K562 (cell line): ENCODE measurements at regions not wholly inside any gene's neighbourhood (a gene's known extent, or its start where the extent isn't known, plus 50 kb on each side); places are given as distances from the start of the nearest gene placed in this dataset.
A peak's percentile ranks its signal among the peaks of the same experiment; 100 is the strongest.

Experiments used
- CSDE1 ChIP-seq, 2 experiments: fragments of 450-650 bp; IDR thresholded peaks; 2 replicates each; pipeline ENCODE4 v1.6.1; 2016; ENCODE audit warnings: mild to moderate bottlenecking in 1 of 2
- FOS ChIP-seq: IDR thresholded peaks from 3 replicates; pipeline ENCODE4 v1.6.1; 2011; ENCODE audit not compliant: insufficient read length; ENCODE audit errors: extremely low read depth
- FOXK2 ChIP-seq, 2 experiments: fragments of 450-650 bp; IDR thresholded peaks in 1 of 2; conservative IDR thresholded peaks in 1 of 2; 2 replicates each; pipeline ENCODE4 v1.6.1; 2016; ENCODE audit warnings: low read depth in 2 of 2, mild to moderate bottlenecking in 1 of 2
- MCM7 ChIP-seq, 2 experiments: fragments of 450-650 bp; IDR thresholded peaks; 2 replicates each; pipeline ENCODE4 v1.6.1; 2016 to 2018
- MXI1 ChIP-seq: IDR thresholded peaks from 2 replicates; pipeline ENCODE4 v1.6.1; 2011; ENCODE audit warnings: low read depth, mild to moderate bottlenecking, improper control_type of control experiment, low read length
- NFRKB ChIP-seq: fragments of 450-650 bp; IDR thresholded peaks from 2 replicates; pipeline ENCODE4 v1.6.1; 2016; ENCODE audit warnings: low read depth
- ZKSCAN3 ChIP-seq: fragments of 250-450 bp; sonication (Bioruptor Pico); IDR thresholded peaks from 2 replicates; pipeline ENCODE4 v1.4.0; 2020
- ZNF699 ChIP-seq: fragments of 250-450 bp; sonication (Bioruptor Pico); IDR thresholded peaks from 2 replicates; pipeline ENCODE4 v1.8.0; 2021; ENCODE audit warnings: mild to moderate bottlenecking, moderate library complexity; ENCODE audit not compliant: insufficient replicate concordance
- TF ChIP-seq, protein P1 (sequence below): fragments of 200-600 bp; sonication (generic); IDR thresholded peaks from one replicate; pipeline ENCODE4 v1.6.1; 2012; ENCODE audit warnings: mild to moderate bottlenecking, low read depth, low read length, inconsistent platforms
- TF ChIP-seq, protein P2 (sequence below): fragments of 450-650 bp; IDR thresholded peaks from 2 replicates; pipeline ENCODE4 v1.6.1; 2018; ENCODE audit warnings: mild to moderate bottlenecking, low read depth; ENCODE audit not compliant: partially characterized antibody
- TF ChIP-seq, protein P3 (sequence below): fragments of 250-450 bp; sonication (Bioruptor Pico); IDR thresholded peaks from 2 replicates; pipeline ENCODE4 v1.5.0; 2021; ENCODE audit warnings: mild to moderate bottlenecking, borderline replicate concordance

DNA sequence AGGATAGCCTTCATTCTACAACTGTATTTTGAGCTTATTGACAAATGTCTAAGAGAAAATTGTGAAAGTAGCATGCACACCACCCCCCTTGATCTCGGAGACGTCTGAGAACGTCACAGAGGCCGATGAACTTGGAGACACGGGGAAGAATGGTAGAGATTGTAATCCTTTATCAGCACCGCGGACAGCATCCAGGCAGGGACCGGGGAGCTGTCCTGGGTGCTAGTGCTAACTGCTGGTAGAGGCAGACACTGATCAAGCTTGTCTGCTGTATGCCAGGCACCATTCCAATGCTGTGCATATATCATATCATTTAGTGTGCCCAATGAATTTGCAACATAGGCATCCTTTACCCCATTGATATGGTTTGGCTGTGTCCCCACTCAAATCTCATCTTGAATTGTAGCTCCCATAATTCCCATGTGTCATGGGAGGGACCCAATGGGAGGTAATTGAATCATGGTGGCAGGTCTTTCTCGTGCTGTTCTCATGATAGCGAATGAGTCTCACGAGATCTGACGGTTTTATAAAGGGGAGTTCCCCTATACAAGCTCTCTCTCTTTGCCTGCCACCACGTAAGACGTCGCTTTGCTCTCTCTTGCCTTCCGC is 98.8 kb downstream of the LHX2 start (continued):
- TF ChIP-seq, protein P1, sequence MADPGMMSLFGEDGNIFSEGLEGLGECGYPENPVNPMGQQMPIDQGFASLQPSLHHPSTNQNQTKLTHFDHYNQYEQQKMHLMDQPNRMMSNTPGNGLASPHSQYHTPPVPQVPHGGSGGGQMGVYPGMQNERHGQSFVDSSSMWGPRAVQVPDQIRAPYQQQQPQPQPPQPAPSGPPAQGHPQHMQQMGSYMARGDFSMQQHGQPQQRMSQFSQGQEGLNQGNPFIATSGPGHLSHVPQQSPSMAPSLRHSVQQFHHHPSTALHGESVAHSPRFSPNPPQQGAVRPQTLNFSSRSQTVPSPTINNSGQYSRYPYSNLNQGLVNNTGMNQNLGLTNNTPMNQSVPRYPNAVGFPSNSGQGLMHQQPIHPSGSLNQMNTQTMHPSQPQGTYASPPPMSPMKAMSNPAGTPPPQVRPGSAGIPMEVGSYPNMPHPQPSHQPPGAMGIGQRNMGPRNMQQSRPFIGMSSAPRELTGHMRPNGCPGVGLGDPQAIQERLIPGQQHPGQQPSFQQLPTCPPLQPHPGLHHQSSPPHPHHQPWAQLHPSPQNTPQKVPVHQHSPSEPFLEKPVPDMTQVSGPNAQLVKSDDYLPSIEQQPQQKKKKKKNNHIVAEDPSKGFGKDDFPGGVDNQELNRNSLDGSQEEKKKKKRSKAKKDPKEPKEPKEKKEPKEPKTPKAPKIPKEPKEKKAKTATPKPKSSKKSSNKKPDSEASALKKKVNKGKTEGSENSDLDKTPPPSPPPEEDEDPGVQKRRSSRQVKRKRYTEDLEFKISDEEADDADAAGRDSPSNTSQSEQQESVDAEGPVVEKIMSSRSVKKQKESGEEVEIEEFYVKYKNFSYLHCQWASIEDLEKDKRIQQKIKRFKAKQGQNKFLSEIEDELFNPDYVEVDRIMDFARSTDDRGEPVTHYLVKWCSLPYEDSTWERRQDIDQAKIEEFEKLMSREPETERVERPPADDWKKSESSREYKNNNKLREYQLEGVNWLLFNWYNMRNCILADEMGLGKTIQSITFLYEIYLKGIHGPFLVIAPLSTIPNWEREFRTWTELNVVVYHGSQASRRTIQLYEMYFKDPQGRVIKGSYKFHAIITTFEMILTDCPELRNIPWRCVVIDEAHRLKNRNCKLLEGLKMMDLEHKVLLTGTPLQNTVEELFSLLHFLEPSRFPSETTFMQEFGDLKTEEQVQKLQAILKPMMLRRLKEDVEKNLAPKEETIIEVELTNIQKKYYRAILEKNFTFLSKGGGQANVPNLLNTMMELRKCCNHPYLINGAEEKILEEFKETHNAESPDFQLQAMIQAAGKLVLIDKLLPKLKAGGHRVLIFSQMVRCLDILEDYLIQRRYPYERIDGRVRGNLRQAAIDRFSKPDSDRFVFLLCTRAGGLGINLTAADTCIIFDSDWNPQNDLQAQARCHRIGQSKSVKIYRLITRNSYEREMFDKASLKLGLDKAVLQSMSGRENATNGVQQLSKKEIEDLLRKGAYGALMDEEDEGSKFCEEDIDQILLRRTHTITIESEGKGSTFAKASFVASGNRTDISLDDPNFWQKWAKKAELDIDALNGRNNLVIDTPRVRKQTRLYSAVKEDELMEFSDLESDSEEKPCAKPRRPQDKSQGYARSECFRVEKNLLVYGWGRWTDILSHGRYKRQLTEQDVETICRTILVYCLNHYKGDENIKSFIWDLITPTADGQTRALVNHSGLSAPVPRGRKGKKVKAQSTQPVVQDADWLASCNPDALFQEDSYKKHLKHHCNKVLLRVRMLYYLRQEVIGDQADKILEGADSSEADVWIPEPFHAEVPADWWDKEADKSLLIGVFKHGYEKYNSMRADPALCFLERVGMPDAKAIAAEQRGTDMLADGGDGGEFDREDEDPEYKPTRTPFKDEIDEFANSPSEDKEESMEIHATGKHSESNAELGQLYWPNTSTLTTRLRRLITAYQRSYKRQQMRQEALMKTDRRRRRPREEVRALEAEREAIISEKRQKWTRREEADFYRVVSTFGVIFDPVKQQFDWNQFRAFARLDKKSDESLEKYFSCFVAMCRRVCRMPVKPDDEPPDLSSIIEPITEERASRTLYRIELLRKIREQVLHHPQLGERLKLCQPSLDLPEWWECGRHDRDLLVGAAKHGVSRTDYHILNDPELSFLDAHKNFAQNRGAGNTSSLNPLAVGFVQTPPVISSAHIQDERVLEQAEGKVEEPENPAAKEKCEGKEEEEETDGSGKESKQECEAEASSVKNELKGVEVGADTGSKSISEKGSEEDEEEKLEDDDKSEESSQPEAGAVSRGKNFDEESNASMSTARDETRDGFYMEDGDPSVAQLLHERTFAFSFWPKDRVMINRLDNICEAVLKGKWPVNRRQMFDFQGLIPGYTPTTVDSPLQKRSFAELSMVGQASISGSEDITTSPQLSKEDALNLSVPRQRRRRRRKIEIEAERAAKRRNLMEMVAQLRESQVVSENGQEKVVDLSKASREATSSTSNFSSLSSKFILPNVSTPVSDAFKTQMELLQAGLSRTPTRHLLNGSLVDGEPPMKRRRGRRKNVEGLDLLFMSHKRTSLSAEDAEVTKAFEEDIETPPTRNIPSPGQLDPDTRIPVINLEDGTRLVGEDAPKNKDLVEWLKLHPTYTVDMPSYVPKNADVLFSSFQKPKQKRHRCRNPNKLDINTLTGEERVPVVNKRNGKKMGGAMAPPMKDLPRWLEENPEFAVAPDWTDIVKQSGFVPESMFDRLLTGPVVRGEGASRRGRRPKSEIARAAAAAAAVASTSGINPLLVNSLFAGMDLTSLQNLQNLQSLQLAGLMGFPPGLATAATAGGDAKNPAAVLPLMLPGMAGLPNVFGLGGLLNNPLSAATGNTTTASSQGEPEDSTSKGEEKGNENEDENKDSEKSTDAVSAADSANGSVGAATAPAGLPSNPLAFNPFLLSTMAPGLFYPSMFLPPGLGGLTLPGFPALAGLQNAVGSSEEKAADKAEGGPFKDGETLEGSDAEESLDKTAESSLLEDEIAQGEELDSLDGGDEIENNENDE: no peak
- TF ChIP-seq MXI1 (0 out of 2 replicates have a peak, but pooled peaks have one; percentile 54), ZNF699 (CRISPR knock-in tag) (no peak), CSDE1 (IDR thresholded peaks at IDR 0.05) (no peak), ZKSCAN3 (CRISPR knock-in tag) (no peak), FOXK2 (conservative IDR thresholded peaks at IDR 0.05 in 1 of 2, IDR thresholded peaks at IDR 0.05 in 1 of 2; ENCODE audit: low read depth in 2 of 2) (no peak), FOS (no peak), NFRKB (no peak), MCM7 (IDR thresholded peaks at IDR 0.05) (peak in 1 of 2 experiments; percentile 12; a peak in 1 of 4 replicates)
- TF ChIP-seq, protein P2, sequence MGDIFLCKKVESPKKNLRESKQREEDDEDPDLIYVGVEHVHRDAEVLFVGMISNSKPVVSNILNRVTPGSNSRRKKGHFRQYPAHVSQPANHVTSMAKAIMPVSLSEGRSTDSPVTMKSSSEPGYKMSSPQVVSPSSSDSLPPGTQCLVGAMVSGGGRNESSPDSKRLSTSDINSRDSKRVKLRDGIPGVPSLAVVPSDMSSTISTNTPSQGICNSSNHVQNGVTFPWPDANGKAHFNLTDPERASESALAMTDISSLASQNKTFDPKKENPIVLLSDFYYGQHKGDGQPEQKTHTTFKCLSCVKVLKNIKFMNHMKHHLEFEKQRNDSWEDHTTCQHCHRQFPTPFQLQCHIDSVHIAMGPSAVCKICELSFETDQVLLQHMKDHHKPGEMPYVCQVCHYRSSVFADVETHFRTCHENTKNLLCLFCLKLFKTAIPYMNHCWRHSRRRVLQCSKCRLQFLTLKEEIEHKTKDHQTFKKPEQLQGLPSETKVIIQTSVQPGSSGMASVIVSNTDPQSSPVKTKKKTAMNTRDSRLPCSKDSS: no peak
- TF ChIP-seq, protein P3, sequence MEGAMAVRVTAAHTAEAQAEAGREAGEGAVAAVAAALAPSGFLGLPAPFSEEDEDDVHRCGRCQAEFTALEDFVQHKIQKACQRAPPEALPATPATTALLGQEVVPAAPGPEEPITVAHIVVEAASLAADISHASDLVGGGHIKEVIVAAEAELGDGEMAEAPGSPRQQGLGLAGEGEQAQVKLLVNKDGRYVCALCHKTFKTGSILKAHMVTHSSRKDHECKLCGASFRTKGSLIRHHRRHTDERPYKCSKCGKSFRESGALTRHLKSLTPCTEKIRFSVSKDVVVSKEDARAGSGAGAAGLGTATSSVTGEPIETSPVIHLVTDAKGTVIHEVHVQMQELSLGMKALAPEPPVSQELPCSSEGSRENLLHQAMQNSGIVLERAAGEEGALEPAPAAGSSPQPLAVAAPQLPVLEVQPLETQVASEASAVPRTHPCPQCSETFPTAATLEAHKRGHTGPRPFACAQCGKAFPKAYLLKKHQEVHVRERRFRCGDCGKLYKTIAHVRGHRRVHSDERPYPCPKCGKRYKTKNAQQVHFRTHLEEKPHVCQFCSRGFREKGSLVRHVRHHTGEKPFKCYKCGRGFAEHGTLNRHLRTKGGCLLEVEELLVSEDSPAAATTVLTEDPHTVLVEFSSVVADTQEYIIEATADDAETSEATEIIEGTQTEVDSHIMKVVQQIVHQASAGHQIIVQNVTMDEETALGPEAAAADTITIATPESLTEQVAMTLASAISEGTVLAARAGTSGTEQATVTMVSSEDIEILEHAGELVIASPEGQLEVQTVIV (CRISPR knock-in tag): no peak
